Nephron progenitor cell (in vitro differentiated cells): ENCODE measurements at regions not wholly inside any gene's neighbourhood (a gene's known extent, or its start where the extent isn't known, plus 50 kb on each side); places are given as distances from the start of the nearest gene placed in this dataset.

Experiments used
- DNase-seq: peaks from one replicate; pipeline ENCODE4 v3.0.0; 2021
- H3K27ac Mint-ChIP-seq: 2 replicates; pipeline ENCODE4 v1.8.0; 2021; ENCODE audit warnings: mild to moderate bottlenecking, moderate library complexity, mixed read lengths
- H3K27me3 Mint-ChIP-seq: 2 replicates; pipeline ENCODE4 v1.8.0; 2021; ENCODE audit warnings: mild to moderate bottlenecking, low read depth, mixed read lengths; ENCODE audit not compliant: poor library complexity
- H3K36me3 Mint-ChIP-seq: 2 replicates; pipeline ENCODE4 v1.8.0; 2021; ENCODE audit warnings: low read depth, mixed read lengths
- H3K4me1 Mint-ChIP-seq: 2 replicates; pipeline ENCODE4 v1.8.0; 2021; ENCODE audit warnings: mixed read lengths
- H3K4me3 Mint-ChIP-seq: 2 replicates; pipeline ENCODE4 v1.8.0; 2021; ENCODE audit warnings: mild to moderate bottlenecking, moderate library complexity, mixed read lengths
- H3K9me3 Mint-ChIP-seq: 2 replicates; pipeline ENCODE4 v1.8.0; 2021; ENCODE audit warnings: mild to moderate bottlenecking, moderate library complexity, mixed read lengths
- TF ChIP-seq, protein P1 (sequence below): fragments of 200-600 bp; sonication (generic); IDR thresholded peaks from 2 replicates; pipeline ENCODE4 v1.5.0; 2021; ENCODE audit warnings: antibody characterized with exemption

DNA sequence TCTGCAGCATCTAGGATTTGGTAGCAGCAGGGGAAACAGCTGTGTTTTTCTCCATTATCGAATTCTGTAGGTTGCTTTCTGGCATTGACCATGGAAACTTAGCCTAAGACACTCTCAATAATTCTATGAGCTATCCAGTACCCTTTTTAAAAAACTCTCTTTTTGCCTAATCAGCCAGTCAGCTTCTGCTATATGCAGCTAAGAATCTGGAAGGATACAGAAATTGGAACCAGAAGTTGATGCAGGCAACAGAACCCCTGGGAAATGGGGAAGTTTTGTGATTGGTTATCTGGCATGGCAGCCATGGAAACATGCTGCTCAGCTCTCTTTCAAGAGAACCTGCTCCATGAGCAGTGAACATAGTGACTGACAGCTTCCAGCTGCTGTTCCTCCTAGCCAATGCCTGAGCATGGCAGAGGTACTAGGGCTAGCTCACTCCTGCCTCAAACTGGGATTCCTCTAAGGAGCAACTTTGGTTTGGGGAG is 417.6 kb upstream of the MAOA start:
- Mint-ChIP-seq H3K4me1 (no peaks in the 10 kb centered on the region), H3K27me3 (no peaks in the 10 kb centered on the region), H3K9me3 (no peaks in the 10 kb centered on the region), H3K36me3 (no peaks in the 10 kb centered on the region), H3K4me3 (no peak overlapping the region), H3K27ac (no peak overlapping the region)
- DNase-seq, result no peak
- TF ChIP-seq, protein P1, sequence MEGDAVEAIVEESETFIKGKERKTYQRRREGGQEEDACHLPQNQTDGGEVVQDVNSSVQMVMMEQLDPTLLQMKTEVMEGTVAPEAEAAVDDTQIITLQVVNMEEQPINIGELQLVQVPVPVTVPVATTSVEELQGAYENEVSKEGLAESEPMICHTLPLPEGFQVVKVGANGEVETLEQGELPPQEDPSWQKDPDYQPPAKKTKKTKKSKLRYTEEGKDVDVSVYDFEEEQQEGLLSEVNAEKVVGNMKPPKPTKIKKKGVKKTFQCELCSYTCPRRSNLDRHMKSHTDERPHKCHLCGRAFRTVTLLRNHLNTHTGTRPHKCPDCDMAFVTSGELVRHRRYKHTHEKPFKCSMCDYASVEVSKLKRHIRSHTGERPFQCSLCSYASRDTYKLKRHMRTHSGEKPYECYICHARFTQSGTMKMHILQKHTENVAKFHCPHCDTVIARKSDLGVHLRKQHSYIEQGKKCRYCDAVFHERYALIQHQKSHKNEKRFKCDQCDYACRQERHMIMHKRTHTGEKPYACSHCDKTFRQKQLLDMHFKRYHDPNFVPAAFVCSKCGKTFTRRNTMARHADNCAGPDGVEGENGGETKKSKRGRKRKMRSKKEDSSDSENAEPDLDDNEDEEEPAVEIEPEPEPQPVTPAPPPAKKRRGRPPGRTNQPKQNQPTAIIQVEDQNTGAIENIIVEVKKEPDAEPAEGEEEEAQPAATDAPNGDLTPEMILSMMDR, result no peak

DNA sequence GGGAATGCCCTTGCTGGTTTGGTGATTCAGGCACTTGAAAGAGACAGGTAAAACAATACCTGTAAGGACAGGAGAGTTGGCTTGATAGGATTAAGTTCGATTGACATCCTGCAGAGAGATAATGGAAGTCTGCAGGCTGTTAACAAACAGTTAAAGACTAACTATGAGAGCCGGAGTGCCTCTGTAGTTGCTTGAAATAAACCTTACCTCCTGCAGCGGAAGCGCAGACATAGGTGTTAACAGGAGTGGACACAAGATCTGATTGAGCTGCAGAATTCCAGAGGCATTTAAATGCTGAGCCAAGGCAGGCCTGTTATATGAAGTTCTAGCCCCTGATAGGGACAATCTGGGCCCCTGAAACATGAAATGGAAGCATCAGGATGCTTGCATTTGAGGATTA is 416.7 kb upstream of the MAOA start:
- DNase-seq, result no peak
- Mint-ChIP-seq H3K4me3 (no peak overlapping the region), H3K9me3 (no peaks in the 10 kb centered on the region), H3K36me3 (no peaks in the 10 kb centered on the region), H3K4me1 (no peaks in the 10 kb centered on the region), H3K27ac (no peak overlapping the region), H3K27me3 (no peaks in the 10 kb centered on the region)
- TF ChIP-seq, protein P1, result no peak

DNA sequence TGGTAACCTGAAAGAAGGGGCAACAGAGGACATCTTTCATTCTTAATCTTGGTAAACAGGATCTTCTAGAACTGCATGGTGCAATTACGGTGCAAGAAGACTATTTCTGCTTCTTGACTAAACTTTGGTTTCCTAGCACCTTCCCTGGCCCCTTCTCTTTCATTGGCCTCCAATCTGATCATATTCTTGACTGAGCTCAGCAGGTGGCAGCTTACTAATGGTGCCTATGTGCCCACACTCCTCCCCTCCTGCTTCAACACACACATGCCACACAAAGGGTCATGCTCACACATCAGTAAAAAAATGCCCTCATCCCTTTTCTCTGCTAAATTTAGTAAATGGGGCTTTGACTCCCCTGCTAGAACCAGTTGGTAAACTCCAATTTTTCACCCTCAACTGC is 400.5 kb upstream of the MAOA start:
- no peaks in the 10 kb centered on the region for H3K4me1 Mint-ChIP-seq
- peaks cover 10% of the 10 kb centered on the region for H3K9me3 Mint-ChIP-seq
- H3K27ac Mint-ChIP-seq, result no peak overlapping the region

DNA sequence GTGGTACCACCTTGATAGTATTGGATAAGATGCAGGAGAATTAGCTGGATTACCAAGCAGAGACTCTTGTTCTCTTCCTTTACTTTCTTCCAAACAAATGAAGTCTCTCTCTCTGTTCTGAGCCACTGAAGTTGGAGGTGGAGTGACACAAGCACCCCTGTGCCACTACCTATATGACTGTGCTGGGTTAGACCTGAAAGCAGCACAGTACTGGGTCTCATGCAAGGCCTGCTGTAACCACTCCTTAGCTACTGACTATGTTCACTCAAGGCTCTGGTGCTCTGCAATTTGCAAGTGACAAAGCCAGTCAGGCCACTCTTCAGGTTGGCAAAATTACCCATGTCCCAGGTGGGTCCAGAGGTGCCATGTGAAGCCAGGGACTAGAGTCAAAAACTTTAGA is 389.6 kb upstream of the MAOA start:
- Mint-ChIP-seq H3K27ac (no peak overlapping the region), H3K9me3 (peaks cover 10% of the 10 kb centered on the region), H3K27me3 (peaks cover 3% of the 10 kb centered on the region), H3K36me3 (no peaks in the 10 kb centered on the region), H3K4me1 (no peaks in the 10 kb centered on the region), H3K4me3 (no peak overlapping the region)
- DNase-seq, result no peak
- TF ChIP-seq, protein P1, result no peak

More for the DNA sequence above, 400.5 kb upstream of the MAOA start:
- Mint-ChIP-seq H3K27me3 (no peaks in the 10 kb centered on the region), H3K4me3 (no peak overlapping the region), H3K36me3 (no peaks in the 10 kb centered on the region)
- DNase-seq, result no peak
- TF ChIP-seq, protein P1, result no peak

DNA sequence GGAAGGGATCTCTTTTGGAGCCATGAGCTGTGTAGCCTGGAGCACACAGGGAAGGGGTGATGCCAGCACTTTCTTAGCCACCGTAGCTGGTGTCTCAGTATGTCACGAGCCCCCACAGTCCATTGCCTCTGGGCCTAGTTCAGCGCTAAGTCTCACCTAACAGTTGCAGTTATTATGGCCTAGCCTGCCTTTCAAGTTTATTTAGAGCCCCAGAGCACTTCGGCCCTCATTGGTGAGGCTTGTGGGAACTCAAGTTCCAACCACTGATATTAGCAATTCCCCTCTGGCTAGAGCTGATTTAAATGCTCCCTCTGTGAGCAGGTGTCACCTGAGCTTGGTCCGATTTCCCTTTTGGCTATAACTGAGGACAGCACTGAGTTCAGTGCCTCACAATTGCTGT is 388.4 kb upstream of the MAOA start:
- Mint-ChIP-seq H3K36me3 (no peaks in the 10 kb centered on the region), H3K27me3 (peaks cover 3% of the 10 kb centered on the region), H3K4me3 (no peak overlapping the region), H3K27ac (no peak overlapping the region), H3K4me1 (no peaks in the 10 kb centered on the region), H3K9me3 (peaks cover 10% of the 10 kb centered on the region)
- DNase-seq, result no peak
- TF ChIP-seq, protein P1, result no peak

DNA sequence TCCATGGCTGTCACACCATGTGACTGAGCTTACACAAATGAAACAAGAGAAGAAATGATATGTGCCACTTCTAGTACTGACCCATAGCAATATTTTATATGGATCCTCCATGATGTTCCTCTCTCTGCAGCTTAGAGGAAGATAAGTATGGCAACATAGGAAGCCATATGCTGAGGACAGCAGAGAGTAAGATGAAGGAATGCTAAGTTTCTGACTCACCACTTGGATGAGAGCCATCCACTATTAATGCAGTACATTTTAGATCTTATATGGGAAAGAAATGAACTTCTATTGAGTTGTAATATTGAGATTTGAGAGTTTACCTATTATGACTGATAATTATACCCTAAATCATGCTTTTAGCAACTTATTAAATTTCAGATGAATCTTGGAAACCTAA is 386.9 kb upstream of the MAOA start:
- Mint-ChIP-seq H3K4me1 (no peaks in the 10 kb centered on the region), H3K27me3 (peaks cover 3% of the 10 kb centered on the region), H3K27ac (no peak overlapping the region), H3K4me3 (no peak overlapping the region), H3K36me3 (no peaks in the 10 kb centered on the region), H3K9me3 (peaks cover 13% of the 10 kb centered on the region)
- DNase-seq, result no peak
- TF ChIP-seq, protein P1, result no peak
